ENCODE measurements at regions not wholly inside any gene's neighbourhood (a gene's known extent, or its start where the extent isn't known, plus 50 kb on each side); places are given as distances from the start of the nearest gene placed in this dataset.

DNA sequence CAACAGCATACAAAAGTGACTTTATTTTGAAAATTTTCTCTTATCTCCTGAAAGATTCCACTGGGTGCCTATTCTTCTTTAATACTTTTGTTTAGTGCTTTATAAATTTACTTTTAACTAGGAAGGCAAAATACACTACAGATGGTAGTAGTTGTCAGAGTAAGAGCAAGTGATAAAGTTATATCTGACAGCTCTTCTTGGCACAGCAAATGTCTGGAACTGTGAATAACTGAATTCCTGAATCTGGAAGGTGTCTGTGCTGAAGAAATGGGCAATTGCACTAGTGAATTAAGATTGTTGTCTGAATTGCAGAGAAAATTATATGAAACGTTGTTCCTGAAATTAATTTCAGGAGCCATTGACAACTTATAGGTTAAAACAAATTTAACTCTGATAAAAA lies 213.8 kb upstream of the CBLB start:
- peaks cover 15% of the 10 kb centered on the region for H3K9me3 Mint-ChIP-seq
- DNase-seq, result no peak
- peaks cover 6% of the 10 kb centered on the region for H3K27me3 Mint-ChIP-seq (ENCODE audit: low read depth, poor library complexity)
- no peak overlapping the region for H3K4me3 Mint-ChIP-seq
- H3K4me1 Mint-ChIP-seq, result peaks cover 7% of the 10 kb centered on the region
- TF ChIP-seq, protein P1, sequence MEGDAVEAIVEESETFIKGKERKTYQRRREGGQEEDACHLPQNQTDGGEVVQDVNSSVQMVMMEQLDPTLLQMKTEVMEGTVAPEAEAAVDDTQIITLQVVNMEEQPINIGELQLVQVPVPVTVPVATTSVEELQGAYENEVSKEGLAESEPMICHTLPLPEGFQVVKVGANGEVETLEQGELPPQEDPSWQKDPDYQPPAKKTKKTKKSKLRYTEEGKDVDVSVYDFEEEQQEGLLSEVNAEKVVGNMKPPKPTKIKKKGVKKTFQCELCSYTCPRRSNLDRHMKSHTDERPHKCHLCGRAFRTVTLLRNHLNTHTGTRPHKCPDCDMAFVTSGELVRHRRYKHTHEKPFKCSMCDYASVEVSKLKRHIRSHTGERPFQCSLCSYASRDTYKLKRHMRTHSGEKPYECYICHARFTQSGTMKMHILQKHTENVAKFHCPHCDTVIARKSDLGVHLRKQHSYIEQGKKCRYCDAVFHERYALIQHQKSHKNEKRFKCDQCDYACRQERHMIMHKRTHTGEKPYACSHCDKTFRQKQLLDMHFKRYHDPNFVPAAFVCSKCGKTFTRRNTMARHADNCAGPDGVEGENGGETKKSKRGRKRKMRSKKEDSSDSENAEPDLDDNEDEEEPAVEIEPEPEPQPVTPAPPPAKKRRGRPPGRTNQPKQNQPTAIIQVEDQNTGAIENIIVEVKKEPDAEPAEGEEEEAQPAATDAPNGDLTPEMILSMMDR (IDR thresholded peaks at IDR 0.05), result no peak
- no peaks in the 10 kb centered on the region for H3K36me3 Mint-ChIP-seq (ENCODE audit: low read depth)
- no peak overlapping the region for H3K27ac Mint-ChIP-seq

DNA sequence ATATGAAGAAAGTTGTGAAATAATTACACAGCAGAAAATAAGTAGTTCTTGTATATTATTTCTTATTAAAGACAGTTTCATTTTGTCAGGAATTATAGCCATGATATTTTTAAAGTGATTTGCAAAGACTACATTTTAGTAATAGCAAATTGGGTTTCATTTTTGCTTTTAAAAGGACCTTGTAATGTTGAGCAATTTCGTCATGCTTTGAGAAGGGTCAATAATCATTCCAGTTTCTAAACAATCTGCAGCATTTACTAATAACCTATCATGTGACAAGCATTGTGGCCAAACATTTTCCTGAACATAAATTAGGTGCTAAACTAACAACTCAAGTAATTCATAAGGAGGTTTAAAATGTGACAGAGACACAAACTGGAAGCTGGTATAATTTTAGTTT lies 214.4 kb upstream of the CBLB start:
- peaks cover 15% of the 10 kb centered on the region for H3K9me3 Mint-ChIP-seq
- H3K4me1 Mint-ChIP-seq, result peaks cover 7% of the 10 kb centered on the region
- TF ChIP-seq, protein P1 (IDR thresholded peaks at IDR 0.05), result no peak
- no peak for DNase-seq
- H3K27me3 Mint-ChIP-seq (ENCODE audit: low read depth, poor library complexity), result peaks cover 6% of the 10 kb centered on the region
- no peak overlapping the region for H3K27ac Mint-ChIP-seq
- no peaks in the 10 kb centered on the region for H3K36me3 Mint-ChIP-seq (ENCODE audit: low read depth)
- H3K4me3 Mint-ChIP-seq, result no peak overlapping the region

DNA sequence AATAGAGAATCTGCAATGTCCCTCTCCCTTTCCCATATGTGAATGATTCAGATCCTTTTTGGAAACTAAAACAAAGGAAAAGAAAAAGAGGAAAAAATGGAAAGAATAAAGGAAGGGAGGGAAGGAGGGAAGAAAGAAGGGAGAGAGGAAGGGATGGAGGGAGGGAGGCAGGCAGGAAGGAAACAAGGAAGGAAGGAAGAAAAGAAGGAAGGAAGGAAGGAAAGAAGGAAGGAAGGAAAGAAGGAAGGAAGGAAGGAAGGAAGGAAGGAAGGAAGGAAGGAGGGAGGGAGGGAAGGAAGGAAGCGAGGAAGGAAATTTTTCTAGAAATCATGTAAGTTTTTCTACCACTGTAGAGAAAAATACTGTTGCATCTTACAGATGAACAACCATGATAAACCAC lies 215.0 kb upstream of the CBLB start:
- Mint-ChIP-seq H3K36me3 (ENCODE audit: low read depth) (no peaks in the 10 kb centered on the region), H3K27me3 (ENCODE audit: low read depth, poor library complexity) (peaks cover 6% of the 10 kb centered on the region), H3K4me3 (no peak overlapping the region), H3K4me1 (peaks cover 7% of the 10 kb centered on the region), H3K27ac (no peak overlapping the region), H3K9me3 (peaks cover 15% of the 10 kb centered on the region)
- DNase-seq, result no peak
- TF ChIP-seq, protein P1 (IDR thresholded peaks at IDR 0.05), result no peak

DNA sequence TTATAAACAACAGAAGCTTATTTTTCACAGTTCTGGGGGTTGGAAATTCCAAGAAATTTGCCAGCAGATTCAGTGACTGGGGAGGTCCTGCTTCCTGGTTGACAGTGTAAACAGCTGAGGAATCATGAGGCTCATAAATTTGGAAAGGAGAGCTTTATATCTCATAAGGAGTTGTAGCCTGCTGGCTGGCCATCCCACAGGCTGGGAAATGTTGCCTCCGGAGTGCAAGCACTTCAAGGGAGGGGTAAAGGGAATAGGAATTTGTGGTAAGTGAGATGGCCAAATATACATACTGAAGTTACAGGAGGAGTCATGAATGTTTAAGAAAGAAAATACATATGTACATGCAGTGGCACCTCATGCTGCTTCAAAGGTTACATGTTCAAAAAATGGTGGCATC lies 217.2 kb upstream of the CBLB start:
- Mint-ChIP-seq H3K4me3 (no peak overlapping the region), H3K27me3 (ENCODE audit: low read depth, poor library complexity) (peaks cover 6% of the 10 kb centered on the region), H3K27ac (no peak overlapping the region), H3K9me3 (peaks cover 15% of the 10 kb centered on the region), H3K4me1 (peaks cover 7% of the 10 kb centered on the region), H3K36me3 (ENCODE audit: low read depth) (no peaks in the 10 kb centered on the region)
- no peak for DNase-seq
- TF ChIP-seq, protein P1 (IDR thresholded peaks at IDR 0.05), result no peak

DNA sequence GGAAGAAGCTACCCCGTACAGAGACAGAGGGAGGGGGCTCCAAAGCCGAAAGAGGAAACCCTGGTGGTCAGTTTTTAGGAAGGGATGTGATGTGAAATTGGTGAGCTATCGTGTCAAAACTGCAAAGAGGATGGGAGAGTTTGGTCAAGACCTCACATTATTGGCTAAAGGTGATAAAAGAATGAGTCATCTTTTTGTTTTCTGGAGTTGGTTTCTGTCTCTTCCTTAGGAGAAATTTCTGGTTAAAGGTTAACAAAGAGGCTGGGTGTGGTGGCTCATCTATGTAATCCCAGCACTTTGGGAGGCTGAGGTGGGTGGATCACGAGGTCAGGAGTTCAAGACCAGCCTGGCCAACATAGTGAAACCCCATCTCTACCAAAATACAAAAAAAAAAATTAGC lies 217.8 kb upstream of the CBLB start:
- Mint-ChIP-seq H3K36me3 (ENCODE audit: low read depth) (no peaks in the 10 kb centered on the region), H3K27me3 (ENCODE audit: low read depth, poor library complexity) (peaks cover 6% of the 10 kb centered on the region), H3K27ac (no peak overlapping the region), H3K4me1 (peaks cover 7% of the 10 kb centered on the region), H3K9me3 (peaks cover 15% of the 10 kb centered on the region), H3K4me3 (no peak overlapping the region)
- DNase-seq, result no peak
- TF ChIP-seq, protein P1 (IDR thresholded peaks at IDR 0.05), result no peak

DNA sequence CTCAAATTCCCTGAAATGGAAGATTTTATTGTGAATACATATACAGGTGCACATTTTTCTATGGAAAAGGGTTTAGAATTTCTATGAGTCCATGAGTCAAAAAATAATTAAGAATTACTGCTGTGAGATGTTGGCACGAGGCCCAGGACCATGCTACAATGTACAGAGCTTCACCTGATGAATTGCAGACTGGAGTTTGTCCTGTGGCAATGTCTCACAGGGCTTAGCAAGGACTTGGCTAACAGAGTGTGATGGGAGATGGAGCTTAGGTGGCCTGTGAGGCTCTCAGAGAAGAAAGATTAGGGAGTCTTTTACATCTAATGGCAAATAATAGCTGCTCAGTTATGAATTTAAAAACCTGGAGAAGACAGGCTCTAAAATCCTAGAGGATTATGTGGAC lies 219.5 kb upstream of the CBLB start:
- H3K4me1 Mint-ChIP-seq, result peaks cover 7% of the 10 kb centered on the region
- H3K4me3 Mint-ChIP-seq, result no peak overlapping the region
- DNase-seq, result no peak
- peaks cover 15% of the 10 kb centered on the region for H3K9me3 Mint-ChIP-seq
- no peaks in the 10 kb centered on the region for H3K27me3 Mint-ChIP-seq (ENCODE audit: low read depth, poor library complexity)
- no peak overlapping the region for H3K27ac Mint-ChIP-seq
- H3K36me3 Mint-ChIP-seq (ENCODE audit: low read depth), result no peaks in the 10 kb centered on the region
- TF ChIP-seq, protein P1 (IDR thresholded peaks at IDR 0.05), result no peak
